Hematopoietic multipotent progenitor cell (in vitro differentiated cells): ENCODE measurements at regions not wholly inside any gene's neighbourhood (a gene's known extent, or its start where the extent isn't known, plus 50 kb on each side); places are given as distances from the start of the nearest gene placed in this dataset.

ENCODE experiments used
- DNase-seq, 3 donors: peaks; one replicate each; pipeline ENCODE4 v3.0.0-alpha.2; 2011 to 2015; ENCODE audit warnings: low read depth in 2 of 3, low spot score in 2 of 3

GRCh38 chr12:47317175-47317915 lies 237.6 kb upstream of the AMIGO2 start:
- peak in 2 of 3 donors; percentile 12 to 42 for DNase-seq

DNA sequence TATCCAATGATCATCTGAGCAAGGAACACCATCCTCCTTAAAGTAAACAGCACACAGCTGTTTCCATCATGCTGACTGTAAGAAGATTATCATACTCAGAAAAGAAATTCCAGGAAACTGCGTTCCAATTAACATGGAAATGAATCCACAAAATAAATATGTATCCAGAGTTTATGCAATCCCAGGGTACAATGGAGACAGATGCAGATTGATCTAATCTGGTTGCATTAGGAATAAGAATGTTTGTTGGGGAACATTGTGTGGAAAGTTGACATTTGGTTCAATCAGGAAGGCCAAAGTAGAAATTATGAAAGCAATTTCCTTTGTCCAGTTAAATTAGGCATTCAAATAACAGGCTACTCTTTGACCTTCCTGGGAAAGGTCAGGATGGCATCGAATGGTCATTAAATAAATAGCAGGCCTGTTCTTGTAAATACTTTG lies 236.9 kb upstream of the AMIGO2 start:
- DNase-seq = no peak

DNA sequence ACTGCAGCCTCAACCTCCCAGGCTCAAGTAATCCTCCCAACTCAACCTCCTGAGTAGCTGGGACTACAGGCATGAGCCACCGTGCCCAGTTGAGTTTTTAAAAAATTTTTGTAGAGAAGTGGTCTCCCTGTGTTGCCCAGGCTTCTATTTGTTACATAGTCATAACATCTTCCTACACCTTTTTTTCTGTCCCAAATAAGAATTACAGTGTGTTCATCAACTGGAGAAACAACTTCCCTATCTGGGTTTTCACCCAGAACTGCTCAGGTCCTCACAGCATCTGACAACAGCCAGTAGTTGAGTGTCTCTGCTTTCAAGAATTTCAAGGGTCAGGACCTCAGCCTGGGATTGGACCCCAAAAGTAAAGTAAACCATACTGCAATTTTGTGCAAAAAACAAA lies 235.2 kb upstream of the AMIGO2 start:
- no peak for DNase-seq

GRCh38 chr12:47312808-47313426 lies 233.2 kb upstream of the AMIGO2 start:
- peak in 2 of 3 donors; percentile 8 to 43 for DNase-seq

- DNase-seq = no peak
These were observed 232.4 kb upstream of the AMIGO2 start for GRCh38 chr12:47312147-47312546.

DNA sequence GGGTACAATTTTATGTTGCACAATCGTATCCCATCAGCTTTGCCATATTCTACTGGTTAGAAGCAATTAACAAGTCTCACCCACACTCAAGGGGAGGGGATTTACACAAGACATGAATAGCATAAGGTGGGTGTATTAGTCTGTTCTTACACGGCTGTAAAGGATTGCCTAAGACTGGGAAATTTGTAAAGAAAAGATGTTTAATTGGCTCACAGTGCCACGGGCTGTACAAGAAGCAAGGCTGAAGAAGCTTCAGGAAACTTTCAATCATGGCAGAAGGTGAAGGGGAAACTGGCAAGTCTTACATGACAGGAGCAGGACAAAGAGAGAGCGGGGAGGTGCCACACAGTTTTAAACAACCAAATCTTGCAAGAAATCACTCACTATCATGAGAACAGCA lies 231.8 kb upstream of the AMIGO2 start:
- DNase-seq = no peak

DNA sequence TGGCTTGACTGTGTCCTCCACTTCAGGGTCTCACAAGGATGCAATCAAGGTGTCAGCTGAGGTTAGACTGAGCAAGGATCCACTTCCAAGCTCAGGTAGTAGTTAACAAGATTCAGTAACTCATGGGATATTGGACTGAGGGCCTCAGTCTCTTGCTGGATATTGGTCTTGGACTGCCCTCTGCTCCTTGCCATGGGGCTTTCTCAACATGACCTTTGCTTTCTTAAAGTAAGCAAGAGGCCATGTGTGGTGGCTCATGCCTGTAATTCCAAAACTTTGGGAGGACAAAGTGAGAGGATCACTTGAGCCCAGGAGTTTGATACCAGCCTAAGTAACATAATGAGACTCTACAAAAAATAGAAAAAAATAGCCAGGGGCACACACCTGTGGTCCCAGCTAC lies 231.3 kb upstream of the AMIGO2 start:
- no peak for DNase-seq

DNA sequence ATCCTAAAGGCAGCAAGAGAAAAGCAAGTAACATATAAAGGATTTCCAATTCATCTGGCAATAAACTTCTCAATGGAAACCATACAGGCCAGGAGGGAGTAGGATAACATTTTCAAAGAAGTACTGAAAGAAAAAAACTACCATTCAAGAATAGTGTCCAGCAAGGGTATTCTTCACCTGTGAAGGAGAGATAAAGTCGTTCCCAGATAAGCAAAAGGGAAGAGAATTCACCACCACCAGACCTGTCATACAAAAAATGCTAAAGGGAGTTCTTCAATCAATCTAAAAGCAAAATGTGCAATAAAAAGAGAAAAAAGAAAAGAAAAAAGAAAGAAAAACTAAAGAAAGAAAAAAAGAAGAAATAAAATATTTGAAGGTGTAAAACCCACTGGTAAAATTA lies 228.9 kb upstream of the AMIGO2 start:
- no peak for DNase-seq

DNA sequence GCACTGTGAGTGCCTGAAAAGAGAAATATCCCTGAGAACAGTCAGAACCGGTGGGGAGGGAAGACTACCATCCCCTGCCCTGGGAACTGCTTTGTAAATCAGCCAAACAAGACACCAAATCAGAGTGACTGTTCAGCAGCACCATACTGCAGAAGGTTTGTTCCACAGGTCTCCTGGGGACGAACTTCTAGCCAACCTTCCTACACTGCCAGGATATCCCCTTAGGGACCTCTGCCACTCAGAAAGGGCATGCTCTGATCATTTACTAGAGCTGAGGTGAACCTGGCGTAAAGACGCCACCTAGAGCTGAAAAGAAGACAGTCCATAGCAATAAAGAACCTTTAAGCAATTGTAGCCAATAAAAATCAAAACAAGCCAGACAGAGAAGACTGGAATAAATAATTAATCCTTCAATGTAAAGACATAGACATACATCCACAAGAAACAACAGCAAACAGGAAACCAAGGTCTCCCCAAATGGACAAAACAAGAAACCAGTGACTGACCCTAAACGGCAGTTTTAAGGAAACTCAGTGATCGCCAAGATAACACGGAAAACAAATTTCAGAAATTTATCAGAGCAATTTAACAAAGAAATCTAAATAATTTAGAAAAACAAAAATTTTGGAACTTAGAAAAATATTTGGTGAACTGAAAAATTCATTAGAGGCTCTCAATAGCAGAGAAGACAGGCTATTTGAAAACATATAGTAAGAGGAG lies 228.1 kb upstream of the AMIGO2 start:
- peak; percentile 32 to 83 (median 74) for DNase-seq

- DNase-seq = peak; percentile 5 to 80 (median 41)
These were observed 227.3 kb upstream of the AMIGO2 start for GRCh38 chr12:47306773-47307679.

GRCh38 chr12:47306130-47306529 lies 226.4 kb upstream of the AMIGO2 start:
- no peak for DNase-seq

- no peak for DNase-seq
These were observed 225.7 kb upstream of the AMIGO2 start for GRCh38 chr12:47305464-47305863.

DNA sequence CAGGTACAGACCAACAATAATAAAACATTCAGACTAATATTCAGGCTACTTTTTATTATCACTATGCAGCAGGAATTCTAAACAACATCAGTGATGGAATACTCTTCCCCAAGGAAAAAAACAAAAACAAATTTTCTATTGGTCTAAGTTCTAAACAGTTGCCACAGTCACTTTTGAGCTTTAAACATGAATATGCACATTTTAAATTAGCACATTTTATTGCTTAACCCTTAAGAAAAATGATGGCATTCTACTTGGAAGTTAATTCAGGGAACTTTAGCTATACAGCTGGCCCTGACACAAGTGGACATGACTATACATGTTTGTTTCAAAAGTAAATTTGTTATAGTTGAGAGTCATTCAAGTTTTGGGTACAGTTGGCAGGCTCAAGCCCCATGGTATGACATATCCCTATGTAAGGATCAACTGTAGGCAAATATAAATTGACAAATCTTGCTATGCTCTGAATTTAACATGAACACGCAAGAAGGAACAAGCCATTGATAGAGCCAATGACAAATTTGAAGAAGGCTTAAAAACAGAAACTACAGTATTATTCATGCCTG lies 224.3 kb upstream of the AMIGO2 start:
- no peak for DNase-seq

- DNase-seq = no peak
These were observed 223.4 kb upstream of the AMIGO2 start for GRCh38 chr12:47303207-47303606.

DNA sequence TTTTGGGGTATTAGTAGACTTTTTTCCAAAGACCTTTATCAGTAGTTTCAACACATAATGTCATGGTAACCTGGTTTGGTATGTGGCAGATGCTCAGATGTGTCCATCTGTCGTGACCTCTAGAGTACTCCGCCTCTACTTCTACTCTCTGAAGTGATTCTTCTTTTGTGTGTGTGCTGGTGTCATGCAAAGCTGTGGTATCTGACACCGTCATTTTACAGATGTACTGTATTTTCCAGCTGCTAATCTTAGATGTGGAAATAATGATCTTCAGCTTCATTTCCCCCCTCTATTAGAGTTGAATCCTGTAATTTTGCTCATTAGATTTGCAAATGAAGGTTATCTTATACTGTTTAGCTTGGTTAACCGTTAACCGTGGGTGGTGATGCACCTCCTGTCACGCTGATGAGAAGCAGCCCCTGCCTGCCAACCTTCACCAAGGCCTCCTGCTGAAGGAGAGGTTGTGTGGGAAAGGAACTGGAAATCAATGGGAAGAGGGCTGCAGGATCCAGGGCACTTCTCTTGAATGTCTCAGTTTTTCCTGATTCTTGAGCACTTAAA lies 222.4 kb upstream of the AMIGO2 start:
- DNase-seq = no peak

DNA sequence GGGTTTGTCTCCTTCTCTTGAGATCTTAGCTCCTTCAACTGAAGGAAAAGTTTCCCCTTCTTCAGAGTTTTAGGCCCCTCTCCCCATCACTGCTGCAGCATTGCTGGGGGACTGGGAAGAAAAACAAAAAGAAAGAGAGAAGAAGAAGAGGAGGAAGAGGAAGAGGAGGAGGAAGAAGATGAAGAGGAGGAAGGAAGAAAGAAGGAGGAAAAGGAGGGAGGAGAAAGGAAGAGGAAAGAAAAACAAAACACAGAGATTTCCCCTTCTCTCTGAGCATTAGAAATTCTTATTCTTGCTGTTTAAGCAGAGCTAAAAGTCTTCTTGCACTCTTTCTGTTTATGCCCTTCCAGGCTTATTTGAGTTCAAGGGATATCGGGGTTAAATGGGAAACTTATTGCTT lies 219.8 kb upstream of the AMIGO2 start:
- DNase-seq = no peak

DNA sequence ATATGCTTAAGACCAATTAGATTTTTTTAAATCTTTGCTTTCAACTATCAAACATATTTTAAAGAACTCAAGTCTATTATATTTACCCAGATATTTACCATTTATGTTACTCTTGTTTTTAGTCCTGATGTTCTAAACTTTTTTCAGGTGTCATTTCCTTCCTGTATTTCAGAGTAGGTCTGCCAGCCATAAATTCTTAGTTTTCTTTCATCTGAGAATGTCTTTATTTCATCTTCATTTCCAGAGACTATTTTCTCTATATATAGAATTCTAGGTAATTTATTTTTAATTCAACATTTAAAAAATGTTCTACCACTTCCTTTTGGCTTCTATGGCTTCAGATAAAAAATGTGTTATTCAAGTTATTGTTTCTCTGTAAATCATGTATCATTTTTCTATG lies 218.2 kb upstream of the AMIGO2 start:
- peak in 1 of 3 donors; percentile 11 for DNase-seq

DNA sequence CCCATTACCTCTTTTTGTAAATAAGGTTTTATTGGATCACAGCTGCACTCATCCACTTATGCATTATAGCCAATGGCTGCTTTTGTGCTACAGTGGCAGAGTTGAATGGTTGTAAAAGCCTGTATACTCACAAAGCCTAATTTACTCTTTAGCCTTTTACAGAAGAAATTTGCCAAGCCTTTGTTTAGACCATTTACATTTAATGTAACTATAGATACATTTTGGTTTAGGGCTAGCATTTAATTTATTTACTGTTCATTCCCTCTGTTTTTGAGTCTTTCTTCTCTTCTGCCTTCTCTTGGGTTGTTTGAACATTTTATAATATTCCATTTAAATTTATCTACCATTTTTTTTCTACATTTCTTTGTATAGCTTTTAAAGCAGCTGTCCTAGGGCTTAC lies 217.1 kb upstream of the AMIGO2 start:
- DNase-seq = no peak

GRCh38 chr12:47293406-47293805 lies 213.6 kb upstream of the AMIGO2 start:
- DNase-seq = no peak

GRCh38 chr12:47286676-47287075 lies 206.9 kb upstream of the AMIGO2 start:
- DNase-seq = no peak
